COLO668 (cell line): ENCODE measurements at regions not wholly inside any gene's neighbourhood (a gene's known extent, or its start where the extent isn't known, plus 50 kb on each side); places are given as distances from the start of the nearest gene placed in this dataset.
A peak's percentile ranks its signal among the peaks of the same experiment; 100 is the strongest.
"Not testable (repeated sequence)": the region's sequence is repeated elsewhere in the genome, so short reads cannot be mapped to it uniquely, and the experiment has no call there.

Source experiments
- DNase-seq: peaks from one replicate; lab custom pipeline; 2025; ENCODE audit not compliant: unreplicated experiment; lab: John Stamatoyannopoulos, UW

GRCh38 chr7:142506601-142507000 is 242.7 kb upstream of the PRSS1 start:
- DNase-seq = no peak

- not testable (repeated sequence) for DNase-seq
Observed at GRCh38 chr7:142503949-142504348, 245.3 kb upstream of the PRSS1 start.

GRCh38 chr7:142503036-142503435 is 245.2 kb upstream of the PRSS58 start:
- DNase-seq = no peak

- DNase-seq = no peak
Observed at GRCh38 chr7:142501434-142501833, 243.6 kb upstream of the PRSS58 start.

GRCh38 chr7:142500366-142500765 is 242.5 kb upstream of the PRSS58 start:
- DNase-seq = no peak

GRCh38 chr7:142499635-142500034 is 241.8 kb upstream of the PRSS58 start:
- no peak for DNase-seq

GRCh38 chr7:142498364-142498763 is 240.5 kb upstream of the PRSS58 start:
- DNase-seq = no peak

- peak; percentile 6 for DNase-seq
Observed at GRCh38 chr7:142496545-142496991, 238.7 kb upstream of the PRSS58 start.

- not testable (repeated sequence) for DNase-seq
Observed at GRCh38 chr7:142495879-142496278, 238.0 kb upstream of the PRSS58 start.

- DNase-seq = not testable (repeated sequence)
Observed at GRCh38 chr7:142495301-142495700, 237.4 kb upstream of the PRSS58 start.

- DNase-seq = no peak
Observed at GRCh38 chr7:142494021-142494420, 236.2 kb upstream of the PRSS58 start.

- no peak for DNase-seq
Observed at GRCh38 chr7:142488842-142489241, 231.0 kb upstream of the PRSS58 start.

GRCh38 chr7:142488036-142488633 is 230.3 kb upstream of the PRSS58 start:
- no peak for DNase-seq

- DNase-seq = not testable (repeated sequence)
Observed at GRCh38 chr7:142487565-142487964, 229.7 kb upstream of the PRSS58 start.

GRCh38 chr7:142487124-142487523 is 229.3 kb upstream of the PRSS58 start:
- DNase-seq = no peak

- DNase-seq = no peak
Observed at GRCh38 chr7:142485617-142486226, 227.9 kb upstream of the PRSS58 start.

- DNase-seq = no peak
Observed at GRCh38 chr7:142483659-142484317, 225.9 kb upstream of the PRSS58 start.

- DNase-seq = peak; percentile 20
Observed at GRCh38 chr7:142482891-142483658, 225.2 kb upstream of the PRSS58 start.

- DNase-seq = no peak
Observed at GRCh38 chr7:142481548-142481947, 223.7 kb upstream of the PRSS58 start.

GRCh38 chr7:142478479-142479220 is 220.8 kb upstream of the PRSS58 start:
- DNase-seq = peak; percentile 11

GRCh38 chr7:142477801-142478200 is 219.9 kb upstream of the PRSS58 start:
- not testable (repeated sequence) for DNase-seq
